ENCODE measurements at regions not wholly inside any gene's neighbourhood (a gene's known extent, or its start where the extent isn't known, plus 50 kb on each side); places are given as distances from the start of the nearest gene placed in this dataset.
"Not testable (repeated sequence)": the region's sequence is repeated elsewhere in the genome, so short reads cannot be mapped to it uniquely, and the experiment has no call there.

DNA sequence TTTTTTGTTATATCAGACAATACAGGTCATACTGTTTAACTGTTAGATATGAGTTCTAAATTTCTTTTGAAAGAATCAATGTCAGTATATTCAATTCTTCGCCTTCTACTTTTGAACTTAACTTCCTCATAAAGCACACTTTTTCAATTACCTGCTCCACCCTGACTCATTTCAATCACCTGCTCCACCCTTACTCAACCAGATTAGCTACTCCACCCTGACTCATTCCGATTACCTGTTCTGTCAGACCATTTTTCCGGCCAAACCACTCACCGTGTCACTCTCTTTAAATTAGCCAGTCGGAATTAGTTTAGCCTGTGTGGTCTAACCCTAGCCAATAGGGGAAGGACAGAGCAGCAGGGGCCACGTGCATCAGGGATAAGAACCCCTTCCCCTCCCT, 751.8 kb upstream of the POU3F4 start:
- DNase-seq (ENCODE audit: low read depth) = no peak
- no peak overlapping the region for H3K4me3 ChIP-seq (replicated peaks; ENCODE audit: low read depth, low read length)

DNA sequence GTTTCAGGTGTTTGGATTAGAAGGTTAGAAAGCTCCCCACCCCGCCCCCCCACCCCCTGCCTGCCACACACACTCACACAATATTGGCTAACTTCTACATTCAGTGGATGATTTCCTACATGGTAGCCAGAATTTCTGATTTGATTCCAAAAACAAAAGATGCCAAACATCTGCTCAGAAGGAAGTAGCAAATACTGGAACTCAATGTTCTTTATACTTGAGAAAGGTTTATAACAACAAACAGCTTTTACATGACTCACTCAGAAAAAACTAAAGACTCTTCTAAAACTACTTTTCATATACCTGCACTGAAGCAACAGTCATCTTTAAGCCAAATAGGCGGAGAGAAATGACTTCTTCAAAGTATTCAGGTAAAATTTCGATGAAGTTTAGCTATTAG, 750.5 kb upstream of the POU3F4 start:
- no peak overlapping the region for H3K4me3 ChIP-seq (replicated peaks; ENCODE audit: low read depth, low read length)
- TF ChIP-seq, protein P1, sequence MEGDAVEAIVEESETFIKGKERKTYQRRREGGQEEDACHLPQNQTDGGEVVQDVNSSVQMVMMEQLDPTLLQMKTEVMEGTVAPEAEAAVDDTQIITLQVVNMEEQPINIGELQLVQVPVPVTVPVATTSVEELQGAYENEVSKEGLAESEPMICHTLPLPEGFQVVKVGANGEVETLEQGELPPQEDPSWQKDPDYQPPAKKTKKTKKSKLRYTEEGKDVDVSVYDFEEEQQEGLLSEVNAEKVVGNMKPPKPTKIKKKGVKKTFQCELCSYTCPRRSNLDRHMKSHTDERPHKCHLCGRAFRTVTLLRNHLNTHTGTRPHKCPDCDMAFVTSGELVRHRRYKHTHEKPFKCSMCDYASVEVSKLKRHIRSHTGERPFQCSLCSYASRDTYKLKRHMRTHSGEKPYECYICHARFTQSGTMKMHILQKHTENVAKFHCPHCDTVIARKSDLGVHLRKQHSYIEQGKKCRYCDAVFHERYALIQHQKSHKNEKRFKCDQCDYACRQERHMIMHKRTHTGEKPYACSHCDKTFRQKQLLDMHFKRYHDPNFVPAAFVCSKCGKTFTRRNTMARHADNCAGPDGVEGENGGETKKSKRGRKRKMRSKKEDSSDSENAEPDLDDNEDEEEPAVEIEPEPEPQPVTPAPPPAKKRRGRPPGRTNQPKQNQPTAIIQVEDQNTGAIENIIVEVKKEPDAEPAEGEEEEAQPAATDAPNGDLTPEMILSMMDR (IDR thresholded peaks at IDR 0.05; ENCODE audit: low read length, missing control alignments) = no peak
- DNase-seq (ENCODE audit: low read depth) = peak; percentile 2

More for the DNA sequence above, 751.8 kb upstream of the POU3F4 start:
- TF ChIP-seq, protein P1 (IDR thresholded peaks at IDR 0.05; ENCODE audit: low read length, missing control alignments) = no peak

DNA sequence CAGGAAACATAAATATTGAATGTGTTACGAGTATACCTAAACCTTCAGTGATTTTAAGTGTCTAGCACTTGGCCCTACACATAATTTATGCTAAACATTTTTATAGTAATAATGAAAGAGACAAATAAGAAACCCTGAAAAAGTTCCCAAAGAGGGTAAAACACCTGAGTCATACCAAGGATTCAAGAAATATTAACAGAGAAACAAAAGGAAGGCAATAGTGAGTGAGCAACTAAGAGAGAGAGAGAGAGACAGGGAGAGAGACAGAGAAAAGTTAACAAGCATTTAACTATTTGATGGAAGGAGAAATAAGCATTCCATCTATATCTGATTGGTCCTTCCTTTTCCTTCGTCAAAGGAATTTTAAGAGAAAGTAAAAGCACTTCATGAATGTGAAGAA, 743.6 kb upstream of the POU3F4 start:
- H3K4me3 ChIP-seq (replicated peaks; ENCODE audit: low read depth, low read length) = no peak overlapping the region
- TF ChIP-seq, protein P1 (IDR thresholded peaks at IDR 0.05; ENCODE audit: low read length, missing control alignments) = no peak
- DNase-seq (ENCODE audit: low read depth) = no peak

DNA sequence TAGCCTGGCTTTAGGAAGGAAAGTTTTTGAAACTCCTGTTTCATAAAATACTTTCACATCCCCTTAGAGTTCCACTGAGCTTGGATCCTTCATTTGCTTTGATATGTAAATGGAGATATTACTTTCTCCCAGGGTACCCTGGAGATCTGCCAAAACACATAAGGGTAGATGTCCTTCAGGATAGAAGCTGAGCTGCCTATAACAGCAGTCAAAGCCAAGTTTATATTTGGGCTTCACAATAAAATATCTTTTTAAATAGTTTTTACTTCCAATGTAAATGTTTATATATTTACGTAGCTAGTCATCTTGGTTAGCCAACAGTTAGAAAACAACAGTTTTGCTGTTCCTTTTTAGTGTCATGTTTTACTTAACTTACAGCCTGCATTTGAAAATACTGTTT, 742.3 kb upstream of the POU3F4 start:
- no peak for DNase-seq (ENCODE audit: low read depth)
- no peak overlapping the region for H3K4me3 ChIP-seq (replicated peaks; ENCODE audit: low read depth, low read length)
- TF ChIP-seq, protein P1 (IDR thresholded peaks at IDR 0.05; ENCODE audit: low read length, missing control alignments) = no peak

DNA sequence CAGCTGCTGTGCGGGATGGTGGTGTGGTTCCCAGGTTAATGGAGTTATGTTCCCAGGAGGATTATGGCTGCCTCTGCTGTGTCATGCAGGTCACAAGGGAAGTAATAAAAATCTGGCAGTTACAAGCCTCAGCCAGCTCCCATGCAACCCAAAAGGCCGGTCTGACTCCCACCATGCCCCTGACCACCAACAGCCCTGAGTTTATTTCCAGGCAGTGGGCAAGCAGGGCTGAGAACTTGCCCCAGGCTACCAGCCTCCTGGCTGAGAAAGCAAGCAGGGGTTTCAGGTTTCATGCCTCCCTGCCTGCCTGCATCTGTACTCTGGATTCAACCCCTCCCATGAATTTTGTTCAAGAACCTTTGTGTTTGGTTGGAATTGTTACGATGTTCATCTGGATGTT, 732.7 kb upstream of the POU3F4 start:
- H3K4me3 ChIP-seq (replicated peaks; ENCODE audit: low read depth, low read length) = no peak overlapping the region
- TF ChIP-seq, protein P1 (IDR thresholded peaks at IDR 0.05; ENCODE audit: low read length, missing control alignments) = no peak
- DNase-seq (ENCODE audit: low read depth) = no peak

DNA sequence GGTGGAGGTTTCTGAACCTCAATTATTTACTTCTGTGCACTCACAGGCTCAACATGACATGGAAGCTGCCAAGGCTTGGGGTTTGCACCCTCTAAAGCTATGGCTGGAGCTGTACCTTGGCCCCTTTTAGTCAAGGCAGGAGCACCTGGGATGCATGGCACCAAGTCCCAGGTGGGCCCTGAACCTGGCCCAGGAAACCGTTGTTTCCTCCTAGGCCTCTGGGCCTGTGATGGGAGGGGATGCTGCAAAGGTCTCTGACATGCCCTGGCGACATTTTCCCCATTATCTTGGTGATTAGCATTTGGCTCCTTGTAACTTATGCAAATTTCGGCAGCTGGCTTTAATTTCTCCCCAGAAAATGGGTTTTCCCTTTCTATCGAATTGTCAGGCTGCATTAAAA, 726.1 kb upstream of the POU3F4 start:
- no peak overlapping the region for H3K4me3 ChIP-seq (replicated peaks; ENCODE audit: low read depth, low read length)
- no peak for DNase-seq (ENCODE audit: low read depth)
- TF ChIP-seq, protein P1 (IDR thresholded peaks at IDR 0.05; ENCODE audit: low read length, missing control alignments) = no peak

DNA sequence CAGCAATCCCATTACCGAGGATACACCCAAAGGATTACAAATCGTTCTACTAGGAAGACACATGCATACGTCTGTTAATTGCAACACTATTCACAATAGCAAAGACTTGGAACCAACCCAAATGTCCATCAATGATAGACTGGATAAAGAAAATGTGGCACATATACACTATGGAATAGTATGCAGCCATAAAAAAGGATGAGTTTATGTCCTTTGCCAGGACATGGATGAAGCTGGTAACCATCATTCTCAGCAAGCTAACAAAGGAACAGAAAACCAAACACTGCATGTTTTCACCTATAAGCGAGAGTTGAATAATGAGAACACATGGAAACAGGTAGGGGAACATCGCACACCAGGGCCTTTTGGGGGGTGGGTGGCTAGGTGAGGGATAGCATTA, 695.2 kb upstream of the POU3F4 start:
- DNase-seq (ENCODE audit: low read depth); H3K4me3 ChIP-seq (replicated peaks; ENCODE audit: low read depth, low read length): not testable (repeated sequence)

DNA sequence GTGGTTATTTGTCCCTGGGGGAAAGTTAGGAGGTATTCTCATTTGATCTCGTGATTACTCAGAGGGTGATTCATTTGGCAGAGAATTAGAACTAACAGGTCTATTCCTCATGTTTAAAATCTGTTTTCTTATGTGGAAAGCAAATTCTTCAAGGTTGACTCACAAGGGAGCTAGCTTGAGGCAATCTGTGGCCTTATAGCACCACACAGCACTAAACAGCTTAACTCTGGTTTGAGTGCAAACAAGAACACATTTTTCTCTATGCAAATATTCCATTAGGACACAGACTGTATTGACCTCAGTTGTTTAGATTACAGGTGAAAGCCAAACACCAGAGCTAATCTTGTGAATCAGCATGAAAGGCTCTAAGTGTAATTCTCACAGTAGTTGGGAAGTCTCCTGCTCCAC, 694.4 kb upstream of the POU3F4 start:
- TF ChIP-seq, protein P1 (IDR thresholded peaks at IDR 0.05; ENCODE audit: low read length, missing control alignments) = no peak
- DNase-seq (ENCODE audit: low read depth) = peak; percentile 7
- no peak overlapping the region for H3K4me3 ChIP-seq (replicated peaks; ENCODE audit: low read depth, low read length)
